SH-SY5Y (cell line): ENCODE measurements at regions not wholly inside any gene's neighbourhood (a gene's known extent, or its start where the extent isn't known, plus 50 kb on each side); places are given as distances from the start of the nearest gene placed in this dataset.

Experiments used
- GATA2 ChIP-seq: IDR thresholded peaks from 2 replicates; pipeline ENCODE4 v1.6.1; 2011; ENCODE audit warnings: mild to moderate bottlenecking, low read depth, low read length
- GATA3 ChIP-seq: IDR thresholded peaks from 2 replicates; pipeline ENCODE4 v1.6.1; 2011; ENCODE audit warnings: low read depth, mild to moderate bottlenecking, low read length, moderate library complexity

DNA sequence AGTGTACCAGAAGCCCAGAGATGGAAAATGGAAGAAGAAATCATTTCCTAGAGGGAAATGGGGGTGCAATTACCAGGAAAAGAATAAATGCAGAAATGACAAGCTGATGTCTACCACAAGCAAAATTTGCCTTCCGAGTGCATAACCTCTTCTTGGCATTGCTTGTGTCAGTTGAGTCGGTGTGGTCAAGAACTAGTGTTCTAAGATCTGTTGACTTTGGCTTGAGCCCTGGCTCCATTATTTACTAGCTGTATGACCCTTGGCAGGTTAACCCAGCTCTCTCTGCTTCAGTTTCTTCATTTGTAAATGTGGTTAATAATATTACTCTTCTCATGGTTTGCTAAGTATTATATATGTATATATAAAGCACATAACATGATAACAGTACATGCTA is 273.0 kb upstream of the IRX5 start:
- TF ChIP-seq GATA2 (no peak), GATA3 (no peak)
